Stimulated activated memory B cell treated with anti-CD40 and anti-IgM and Interleukin-4, amounts not matched to agents 10 μg/mL and 1 μg/mL and 100 μg/mL, for 72 hours (primary cell): ENCODE measurements at regions not wholly inside any gene's neighbourhood (a gene's known extent, or its start where the extent isn't known, plus 50 kb on each side); places are given as distances from the start of the nearest gene placed in this dataset.

Experiments
- ATAC-seq: fragments of 150-1000 bp; cut with Tn5 transposase; 2 replicates; pipeline ENCODE4 v1.10.0; 2021
- H3K27ac Mint-ChIP-seq: one replicate; pipeline ENCODE4 v1.8.0; 2022; ENCODE audit warnings: mild to moderate bottlenecking, mixed read lengths
- H3K27me3 Mint-ChIP-seq: one replicate; pipeline ENCODE4 v1.8.0; 2022; ENCODE audit warnings: mixed read lengths
- H3K36me3 Mint-ChIP-seq: one replicate; pipeline ENCODE4 v1.8.0; 2022; ENCODE audit warnings: mixed read lengths
- H3K4me1 Mint-ChIP-seq: one replicate; pipeline ENCODE4 v1.8.0; 2022; ENCODE audit warnings: mixed read lengths
- H3K4me3 Mint-ChIP-seq: one replicate; pipeline ENCODE4 v1.8.0; 2022; ENCODE audit warnings: mild to moderate bottlenecking, moderate library complexity, mixed read lengths
- H3K9me3 Mint-ChIP-seq: one replicate; pipeline ENCODE4 v1.8.0; 2022; ENCODE audit warnings: mixed read lengths

- Mint-ChIP-seq H3K36me3 (no peaks in the 10 kb centered on the region), H3K4me1 (no peaks in the 10 kb centered on the region), H3K4me3 (no peak overlapping the region), H3K9me3 (peaks cover 3% of the 10 kb centered on the region), H3K27me3 (no peaks in the 10 kb centered on the region), H3K27ac (no peak overlapping the region)
- ATAC-seq, result no peak
Measured at GRCh38 chr16:62565706-62566105, 529.5 kb upstream of the CDH8 start.

GRCh38 chr16:62564291-62564690, 528.1 kb upstream of the CDH8 start:
- Mint-ChIP-seq H3K36me3 (no peaks in the 10 kb centered on the region), H3K4me1 (no peaks in the 10 kb centered on the region), H3K4me3 (no peak overlapping the region), H3K9me3 (peaks cover 3% of the 10 kb centered on the region), H3K27me3 (no peaks in the 10 kb centered on the region), H3K27ac (no peak overlapping the region)
- ATAC-seq, result no peak

- H3K27ac Mint-ChIP-seq, result no peak overlapping the region
- H3K27me3 Mint-ChIP-seq, result no peaks in the 10 kb centered on the region
- H3K4me1 Mint-ChIP-seq, result no peaks in the 10 kb centered on the region
- ATAC-seq, result no peak
- H3K9me3 Mint-ChIP-seq, result peaks cover 8% of the 10 kb centered on the region
- H3K4me3 Mint-ChIP-seq, result no peak overlapping the region
- H3K36me3 Mint-ChIP-seq, result no peaks in the 10 kb centered on the region
Measured at GRCh38 chr16:62562121-62562520, 525.9 kb upstream of the CDH8 start.

- no peak overlapping the region for H3K4me3 Mint-ChIP-seq
- ATAC-seq, result no peak
- H3K9me3 Mint-ChIP-seq, result peaks cover 16% of the 10 kb centered on the region
- H3K4me1 Mint-ChIP-seq, result no peaks in the 10 kb centered on the region
- no peak overlapping the region for H3K27ac Mint-ChIP-seq
- no peaks in the 10 kb centered on the region for H3K27me3 Mint-ChIP-seq
- no peaks in the 10 kb centered on the region for H3K36me3 Mint-ChIP-seq
Measured at GRCh38 chr16:62549875-62550274, 513.6 kb upstream of the CDH8 start.

GRCh38 chr16:62548095-62548494, 511.9 kb upstream of the CDH8 start:
- Mint-ChIP-seq H3K27ac (no peak overlapping the region), H3K36me3 (no peaks in the 10 kb centered on the region), H3K4me1 (no peaks in the 10 kb centered on the region), H3K4me3 (no peak overlapping the region), H3K9me3 (peaks cover 16% of the 10 kb centered on the region), H3K27me3 (no peaks in the 10 kb centered on the region)
- ATAC-seq, result no peak

- no peak overlapping the region for H3K4me3 Mint-ChIP-seq
- peaks cover 14% of the 10 kb centered on the region for H3K9me3 Mint-ChIP-seq
- no peaks in the 10 kb centered on the region for H3K36me3 Mint-ChIP-seq
- no peak overlapping the region for H3K27ac Mint-ChIP-seq
- ATAC-seq, result no peak
- no peaks in the 10 kb centered on the region for H3K4me1 Mint-ChIP-seq
- H3K27me3 Mint-ChIP-seq, result no peaks in the 10 kb centered on the region
Measured at GRCh38 chr16:62546701-62547100, 510.5 kb upstream of the CDH8 start.

GRCh38 chr16:62545039-62545438, 508.8 kb upstream of the CDH8 start:
- Mint-ChIP-seq H3K36me3 (no peaks in the 10 kb centered on the region), H3K27ac (no peak overlapping the region), H3K4me1 (no peaks in the 10 kb centered on the region), H3K27me3 (no peaks in the 10 kb centered on the region), H3K4me3 (no peak overlapping the region), H3K9me3 (peaks cover 12% of the 10 kb centered on the region)
- ATAC-seq, result no peak

- Mint-ChIP-seq H3K4me3 (no peak overlapping the region), H3K36me3 (no peaks in the 10 kb centered on the region), H3K9me3 (peaks cover 10% of the 10 kb centered on the region), H3K27ac (no peak overlapping the region), H3K27me3 (no peaks in the 10 kb centered on the region), H3K4me1 (no peaks in the 10 kb centered on the region)
- no peak for ATAC-seq
Measured at GRCh38 chr16:62543516-62543915, 507.3 kb upstream of the CDH8 start.

GRCh38 chr16:62539657-62540056, 503.4 kb upstream of the CDH8 start:
- Mint-ChIP-seq H3K9me3 (peaks cover 8% of the 10 kb centered on the region), H3K27ac (no peak overlapping the region), H3K36me3 (no peaks in the 10 kb centered on the region), H3K4me3 (no peak overlapping the region), H3K27me3 (no peaks in the 10 kb centered on the region), H3K4me1 (no peaks in the 10 kb centered on the region)
- ATAC-seq, result no peak

GRCh38 chr16:62530426-62530825, 494.2 kb upstream of the CDH8 start:
- Mint-ChIP-seq H3K36me3 (no peaks in the 10 kb centered on the region), H3K4me3 (no peak overlapping the region), H3K27ac (no peak overlapping the region), H3K4me1 (no peaks in the 10 kb centered on the region), H3K9me3 (peaks cover 7% of the 10 kb centered on the region), H3K27me3 (no peaks in the 10 kb centered on the region)
- no peak for ATAC-seq

GRCh38 chr16:62516001-62516400, 479.8 kb upstream of the CDH8 start:
- Mint-ChIP-seq H3K4me3 (no peak overlapping the region), H3K4me1 (no peaks in the 10 kb centered on the region), H3K36me3 (no peaks in the 10 kb centered on the region), H3K27ac (no peak overlapping the region), H3K27me3 (no peaks in the 10 kb centered on the region), H3K9me3 (peaks cover 5% of the 10 kb centered on the region)
- ATAC-seq, result no peak

- ATAC-seq, result no peak
- Mint-ChIP-seq H3K27ac (no peak overlapping the region), H3K36me3 (no peaks in the 10 kb centered on the region), H3K27me3 (no peaks in the 10 kb centered on the region), H3K4me3 (no peak overlapping the region), H3K4me1 (no peaks in the 10 kb centered on the region), H3K9me3 (peaks cover 7% of the 10 kb centered on the region)
Measured at GRCh38 chr16:62503073-62503472, 466.8 kb upstream of the CDH8 start.

GRCh38 chr16:62478903-62479458, 442.7 kb upstream of the CDH8 start:
- H3K36me3 Mint-ChIP-seq, result no peaks in the 10 kb centered on the region
- H3K9me3 Mint-ChIP-seq, result peaks cover 9% of the 10 kb centered on the region
- ATAC-seq, result no peak
- H3K27me3 Mint-ChIP-seq, result no peaks in the 10 kb centered on the region
- no peak overlapping the region for H3K27ac Mint-ChIP-seq
- no peak overlapping the region for H3K4me3 Mint-ChIP-seq
- H3K4me1 Mint-ChIP-seq, result no peaks in the 10 kb centered on the region

GRCh38 chr16:62477796-62478195, 441.6 kb upstream of the CDH8 start:
- Mint-ChIP-seq H3K27me3 (no peaks in the 10 kb centered on the region), H3K4me1 (no peaks in the 10 kb centered on the region), H3K27ac (no peak overlapping the region), H3K9me3 (peaks cover 4% of the 10 kb centered on the region), H3K4me3 (no peak overlapping the region), H3K36me3 (no peaks in the 10 kb centered on the region)
- ATAC-seq, result no peak

- Mint-ChIP-seq H3K27ac (no peak overlapping the region), H3K4me3 (no peak overlapping the region), H3K9me3 (peaks cover 4% of the 10 kb centered on the region), H3K36me3 (no peaks in the 10 kb centered on the region), H3K27me3 (no peaks in the 10 kb centered on the region), H3K4me1 (no peaks in the 10 kb centered on the region)
- no peak for ATAC-seq
Measured at GRCh38 chr16:62475573-62475972, 439.3 kb upstream of the CDH8 start.

GRCh38 chr16:62462971-62463370, 426.7 kb upstream of the CDH8 start:
- Mint-ChIP-seq H3K9me3 (peaks cover 16% of the 10 kb centered on the region), H3K4me1 (no peaks in the 10 kb centered on the region), H3K4me3 (no peak overlapping the region), H3K27me3 (no peaks in the 10 kb centered on the region), H3K27ac (no peak overlapping the region), H3K36me3 (no peaks in the 10 kb centered on the region)
- no peak for ATAC-seq

GRCh38 chr16:62450291-62450690, 414.1 kb upstream of the CDH8 start:
- no peak overlapping the region for H3K4me3 Mint-ChIP-seq
- no peak for ATAC-seq
- H3K9me3 Mint-ChIP-seq, result peaks cover 12% of the 10 kb centered on the region
- H3K36me3 Mint-ChIP-seq, result no peaks in the 10 kb centered on the region
- no peak overlapping the region for H3K27ac Mint-ChIP-seq
- H3K4me1 Mint-ChIP-seq, result no peaks in the 10 kb centered on the region
- no peaks in the 10 kb centered on the region for H3K27me3 Mint-ChIP-seq
